DOHH2 (cell line): ENCODE measurements at regions not wholly inside any gene's neighbourhood (a gene's known extent, or its start where the extent isn't known, plus 50 kb on each side); places are given as distances from the start of the nearest gene placed in this dataset.

Experiments used
- H3F3A ChIP-seq: fragments of 200-600 bp; sonication (generic), shearing (Covaris generic); 2 replicates; pipeline ENCODE4 v1.6.0; 2016; ENCODE audit warnings: antibody characterized with exemption, mild to moderate bottlenecking; ENCODE audit not compliant: control insufficient read depth, insufficient read depth
- H3K27ac ChIP-seq: fragments of 200-600 bp; sonication (generic); 2 replicates; pipeline ENCODE4 v1.5.1; 2014; ENCODE audit warnings: low read depth, mild to moderate bottlenecking, low read length, moderate library complexity
- H3K27me3 ChIP-seq: fragments of 200-600 bp; sonication (generic); 2 replicates; pipeline ENCODE4 v1.6.1; 2014; ENCODE audit warnings: mild to moderate bottlenecking, low read length, mixed read lengths; ENCODE audit not compliant: control insufficient read depth
- H3K36me3 ChIP-seq: fragments of 200-600 bp; sonication (generic); 2 replicates; pipeline ENCODE4 v1.6.1; 2014; ENCODE audit warnings: mild to moderate bottlenecking, low read length, moderate library complexity, mixed read lengths; ENCODE audit not compliant: control insufficient read depth
- H3K4me1 ChIP-seq: fragments of 200-600 bp; sonication (generic); 2 replicates; pipeline ENCODE4 v1.6.1; 2014; ENCODE audit warnings: mild to moderate bottlenecking, low read length, mixed read lengths; ENCODE audit not compliant: control insufficient read depth
- H3K4me2 ChIP-seq: fragments of 200-600 bp; sonication (generic); 2 replicates; pipeline ENCODE4 v1.6.0; 2014; ENCODE audit warnings: mild to moderate bottlenecking, low read length, moderate library complexity
- H3K4me3 ChIP-seq: fragments of 200-600 bp; sonication (generic); 2 replicates; pipeline ENCODE4 v1.5.1; 2014; ENCODE audit warnings: mild to moderate bottlenecking, low read length, mixed read lengths
- H3K79me2 ChIP-seq: fragments of 200-600 bp; sonication (generic); 2 replicates; pipeline ENCODE4 v1.6.1; 2014; ENCODE audit warnings: mild to moderate bottlenecking, low read length, mixed read lengths; ENCODE audit not compliant: control insufficient read depth
- H3K9me2 ChIP-seq: fragments of 200-600 bp; sonication (generic); replicated peaks from 2 replicates; pipeline ENCODE4 v1.6.1; 2014; ENCODE audit warnings: mild to moderate bottlenecking, low read length, mixed read lengths; ENCODE audit not compliant: control insufficient read depth
- H3K9me3 ChIP-seq: fragments of 200-600 bp; sonication (generic); 2 replicates; pipeline ENCODE4 v1.6.1; 2014; ENCODE audit warnings: antibody characterized with exemption, low read length, mixed read lengths; ENCODE audit not compliant: control insufficient read depth, insufficient read depth
- H4K20me1 ChIP-seq: fragments of 200-600 bp; sonication (generic); 2 replicates; pipeline ENCODE4 v1.6.0; 2014; ENCODE audit warnings: low read depth, mild to moderate bottlenecking, antibody characterized with exemption, low read length, moderate library complexity; ENCODE audit not compliant: control insufficient read depth, insufficient read depth
- CTCF ChIP-seq: fragments of 200-600 bp; sonication (generic); IDR thresholded peaks from one replicate; pipeline ENCODE4 v1.5.1; 2014; ENCODE audit warnings: antibody characterized with exemption, mild to moderate bottlenecking, low read depth, low read length; ENCODE audit not compliant: poor library complexity, severe bottlenecking
- EZH2phosphoT487 ChIP-seq: fragments of 200-600 bp; sonication (generic); IDR thresholded peaks from 2 replicates; pipeline ENCODE4 v1.6.1; 2017; ENCODE audit warnings: borderline replicate concordance, mild to moderate bottlenecking, antibody characterized with exemption, low read length, moderate library complexity, mixed read lengths

GRCh38 chr20:7123457-7123856, 356.0 kb downstream of the BMP2 start:
- Histone ChIP-seq H4K20me1 (no peaks in the 10 kb centered on the region), H3K27me3 (no peaks in the 10 kb centered on the region), H3K27ac (no peak overlapping the region), H3K4me2 (no peak overlapping the region), H3K9me2 (no peaks in the 10 kb centered on the region), H3F3A (no peaks in the 10 kb centered on the region), H3K9me3 (no peaks in the 10 kb centered on the region), H3K4me3 (no peak overlapping the region), H3K36me3 (no peaks in the 10 kb centered on the region), H3K4me1 (no peaks in the 10 kb centered on the region), H3K79me2 (no peaks in the 10 kb centered on the region)
- TF ChIP-seq EZH2phosphoT487, result no peak
- no peak for TF ChIP-seq CTCF

- Histone ChIP-seq H3K9me2 (no peaks in the 10 kb centered on the region), H3K4me1 (no peaks in the 10 kb centered on the region), H3K9me3 (no peaks in the 10 kb centered on the region), H4K20me1 (no peaks in the 10 kb centered on the region), H3K4me2 (no peak overlapping the region), H3F3A (no peaks in the 10 kb centered on the region), H3K4me3 (no peak overlapping the region), H3K27me3 (no peaks in the 10 kb centered on the region), H3K36me3 (no peaks in the 10 kb centered on the region), H3K27ac (no peak overlapping the region), H3K79me2 (no peaks in the 10 kb centered on the region)
- TF ChIP-seq EZH2phosphoT487 (no peak), CTCF (no peak)
These were observed 356.6 kb downstream of the BMP2 start for GRCh38 chr20:7124120-7124519.

GRCh38 chr20:7136886-7137285, 369.4 kb downstream of the BMP2 start:
- Histone ChIP-seq H3K4me3 (no peak overlapping the region), H3K4me1 (no peaks in the 10 kb centered on the region), H3K36me3 (no peaks in the 10 kb centered on the region), H3F3A (no peaks in the 10 kb centered on the region), H3K9me3 (no peaks in the 10 kb centered on the region), H3K27me3 (no peaks in the 10 kb centered on the region), H3K79me2 (no peaks in the 10 kb centered on the region), H3K27ac (no peak overlapping the region), H3K4me2 (no peak overlapping the region), H3K9me2 (no peaks in the 10 kb centered on the region), H4K20me1 (no peaks in the 10 kb centered on the region)
- TF ChIP-seq CTCF (no peak), EZH2phosphoT487 (no peak)
